ENCODE measurements at regions not wholly inside any gene's neighbourhood (a gene's known extent, or its start where the extent isn't known, plus 50 kb on each side); places are given as distances from the start of the nearest gene placed in this dataset.

- peaks cover 22% of the 10 kb centered on the region for H3K4me1 ChIP-seq
- POLR2A ChIA-PET, result no interaction called here
- H3K4me3 ChIP-seq, result no peak overlapping the region
- no peak for ATAC-seq
- no peak overlapping the region for H3K4me2 ChIP-seq
- H3K9me3 ChIP-seq, result no peaks in the 10 kb centered on the region
- FAIRE-seq, result no peak
- WGBS (ENCODE audit: missing lambda C conversion rate), result 66% methylated on average over 2 of the region's 2 CpGs
- no peak for DNase-seq (ENCODE audit: low read depth in 1 of 2, low spot score in 1 of 2)
- TF ChIP-seq NFE2L2 (conservative IDR thresholded peaks at IDR 0.05; ENCODE audit: low read length) (no peak), PHF8 (IDR thresholded peaks at IDR 0.05; ENCODE audit: borderline replicate concordance, low read depth) (no peak), REST (IDR thresholded peaks at IDR 0.05) (no peak), TFCP2L1 (CRISPR knock-in tag; IDR thresholded peaks at IDR 0.05) (no peak)
- CTCF ChIA-PET, result interaction anchor here (0.6 kb wide), 1 partner anchor 30 kb away, joined by 3 read pairs; no protein-coding TSS in a partner anchor
- no peak overlapping the region for H3K27ac ChIP-seq
Observed at GRCh38 chr2:223457301-223457700, 144.9 kb downstream of the SCG2 start.

GRCh38 chr2:223459328-223459939 is 142.7 kb downstream of the SCG2 start:
- Histone ChIP-seq H3K4me1 (peaks cover 22% of the 10 kb centered on the region), H3K9me3 (no peaks in the 10 kb centered on the region), H3K27ac (0 out of 6 replicates have a peak overlapping the region, but pooled peaks of 1 of the 2 experiments have one; percentile 30), H3K4me3 (no peak overlapping the region), H3K4me2 (no peak overlapping the region)
- FAIRE-seq (no peak), DNase-seq (ENCODE audit: low read depth in 1 of 2, low spot score in 1 of 2) (peak; percentile 8 to 22), ATAC-seq (no peak)
- WGBS (ENCODE audit: missing lambda C conversion rate), result 24% methylated on average over 4 of the region's 4 CpGs
- ChIA-PET POLR2A (no interaction called here), CTCF (interaction anchor here (1.0 to 1.6 kb wide), 5 partner anchors 24 to 339 kb away, joined by 3 to 4 read pairs (median 3); partner anchors contain the start of gene SCG2)
- TF ChIP-seq SMC3 (IDR thresholded peaks at IDR 0.05) (peak; percentile 67), CBX2 (IDR thresholded peaks at IDR 0.05; ENCODE audit: borderline replicate concordance, low read depth) (no peak), RAD21 (conservative IDR thresholded peaks at IDR 0.05 in 1 of 2, IDR thresholded peaks at IDR 0.05 in 1 of 2) (peak; percentile 49 to 50; a peak in 4 of 5 replicates), CTCF (IDR thresholded peaks at IDR 0.05) (peak; percentile 63), HMGXB4 (CRISPR knock-in tag; IDR thresholded peaks at IDR 0.05; ENCODE audit: borderline replicate concordance) (no peak), HOXB13 (CRISPR knock-in tag; IDR thresholded peaks at IDR 0.05; ENCODE audit: low read depth) (no peak), REST (IDR thresholded peaks at IDR 0.05) (no peak)

Data from A549 (cell line).